ENCODE measurements at regions not wholly inside any gene's neighbourhood (a gene's known extent, or its start where the extent isn't known, plus 50 kb on each side); places are given as distances from the start of the nearest gene placed in this dataset.

GRCh38 chr6:43985329-43985728, 141.9 kb downstream of the MRPL14 start:
- TF ChIP-seq SP1 (IDR thresholded peaks at IDR 0.05), result no peak
- no peak for TF ChIP-seq ELF4 (IDR thresholded peaks at IDR 0.05)
- TF ChIP-seq FOXM1 (IDR thresholded peaks at IDR 0.05; ENCODE audit: borderline replicate concordance), result no peak
- no peak for TF ChIP-seq FOXA1 (IDR thresholded peaks at IDR 0.05)
- TF ChIP-seq, protein P1, sequence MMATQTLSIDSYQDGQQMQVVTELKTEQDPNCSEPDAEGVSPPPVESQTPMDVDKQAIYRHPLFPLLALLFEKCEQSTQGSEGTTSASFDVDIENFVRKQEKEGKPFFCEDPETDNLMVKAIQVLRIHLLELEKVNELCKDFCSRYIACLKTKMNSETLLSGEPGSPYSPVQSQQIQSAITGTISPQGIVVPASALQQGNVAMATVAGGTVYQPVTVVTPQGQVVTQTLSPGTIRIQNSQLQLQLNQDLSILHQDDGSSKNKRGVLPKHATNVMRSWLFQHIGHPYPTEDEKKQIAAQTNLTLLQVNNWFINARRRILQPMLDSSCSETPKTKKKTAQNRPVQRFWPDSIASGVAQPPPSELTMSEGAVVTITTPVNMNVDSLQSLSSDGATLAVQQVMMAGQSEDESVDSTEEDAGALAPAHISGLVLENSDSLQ (IDR thresholded peaks at IDR 0.05), result no peak
